Brain microvascular endothelial cell (primary cell): ENCODE measurements at regions not wholly inside any gene's neighbourhood (a gene's known extent, or its start where the extent isn't known, plus 50 kb on each side); places are given as distances from the start of the nearest gene placed in this dataset.
"Not testable (repeated sequence)": the region's sequence is repeated elsewhere in the genome, so short reads cannot be mapped to it uniquely, and the experiment has no call there.

Experiments used
- DNase-seq: peaks from one replicate; pipeline ENCODE4 v3.0.0-alpha.2; 2020
- H3K27ac ChIP-seq: fragments of 250-450 bp; sonication (Bioruptor Pico); 2 replicates; pipeline ENCODE4 v1.5.1; 2020; ENCODE audit warnings: mild to moderate bottlenecking, moderate library complexity
- H3K27me3 ChIP-seq: fragments of 250-450 bp; sonication (Bioruptor Pico); replicated peaks from 2 replicates; pipeline ENCODE4 v1.5.1; 2020; ENCODE audit warnings: mild to moderate bottlenecking
- H3K36me3 ChIP-seq: fragments of 250-450 bp; sonication (Bioruptor Pico); replicated peaks from 2 replicates; pipeline ENCODE4 v1.5.1; 2020; ENCODE audit warnings: mild to moderate bottlenecking
- H3K4me3 ChIP-seq: 2 replicates; pipeline ENCODE4 v1.5.1; 2011; ENCODE audit warnings: low read depth, mild to moderate bottlenecking, control low read depth, low read length, moderate library complexity
- CTCF ChIP-seq: IDR thresholded peaks from 2 replicates; pipeline ENCODE4 v1.5.1; 2011; ENCODE audit warnings: low read depth, mild to moderate bottlenecking, moderate library complexity, low read length, control low read depth, inconsistent platforms; ENCODE audit errors: missing control alignments
- in situ Hi-C: cut with HindIII; loops from 2 replicates; pipeline ENCODE4 v1.10.0; 2017; ENCODE audit warnings: low sequenced_read_pairs, low pct_ligation_motif_present

DNA sequence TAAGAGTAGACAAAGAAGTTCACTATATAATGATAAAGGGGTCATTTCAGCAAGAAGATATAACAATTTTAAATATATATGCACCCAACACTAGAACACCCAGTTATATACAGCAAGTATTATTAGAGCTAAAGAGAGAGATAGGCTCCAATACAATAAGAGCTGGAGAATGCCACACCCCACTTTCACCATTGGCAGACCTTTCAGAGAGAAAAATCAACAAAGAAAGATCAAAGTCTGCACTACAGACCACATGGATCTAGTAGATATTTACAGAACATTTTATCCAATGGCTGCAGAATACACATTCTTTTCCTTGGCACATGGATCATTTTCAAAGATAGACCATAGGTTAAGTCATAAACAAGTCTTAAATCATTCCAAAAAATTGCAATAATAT is 479.7 kb upstream of the DIAPH2 start:
- H3K27ac ChIP-seq: no peak overlapping the region
- no peaks in the 10 kb centered on the region for H3K36me3 ChIP-seq
- DNase-seq: no peak
- no peaks in the 10 kb centered on the region for H3K27me3 ChIP-seq
- in situ Hi-C loops: no loop called here
- H3K4me3 ChIP-seq: no peak overlapping the region
- no peak for TF ChIP-seq CTCF

DNA sequence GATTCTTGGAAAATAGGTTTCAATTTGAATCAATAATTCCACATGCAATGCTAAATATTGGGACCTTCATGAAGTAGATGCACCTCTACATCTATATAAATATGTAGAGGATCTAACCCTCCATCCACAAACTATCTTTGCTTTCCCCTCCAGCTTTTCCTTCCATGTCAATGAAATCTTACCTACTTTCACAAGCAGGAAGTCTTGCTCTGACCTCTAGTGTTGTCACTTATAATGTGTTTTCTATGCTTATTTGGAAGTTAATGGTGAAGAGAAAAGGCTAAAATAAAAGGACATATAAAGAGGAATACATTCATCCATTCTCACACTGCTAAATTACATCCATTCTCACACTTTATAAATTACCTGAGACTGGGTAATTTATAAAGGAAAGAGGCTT is 472.7 kb upstream of the DIAPH2 start:
- in situ Hi-C loops: no loop called here
- no peak overlapping the region for H3K4me3 ChIP-seq
- no peaks in the 10 kb centered on the region for H3K27me3 ChIP-seq
- no peak for DNase-seq
- no peak for TF ChIP-seq CTCF
- no peaks in the 10 kb centered on the region for H3K36me3 ChIP-seq
- H3K27ac ChIP-seq: no peak overlapping the region

GRCh38 chrX:96214681-96215080 is 470.0 kb upstream of the DIAPH2 start:
- H3K4me3 ChIP-seq, H3K27me3 ChIP-seq, in situ Hi-C loops, H3K36me3 ChIP-seq, DNase-seq, H3K27ac ChIP-seq: not testable (repeated sequence)

DNA sequence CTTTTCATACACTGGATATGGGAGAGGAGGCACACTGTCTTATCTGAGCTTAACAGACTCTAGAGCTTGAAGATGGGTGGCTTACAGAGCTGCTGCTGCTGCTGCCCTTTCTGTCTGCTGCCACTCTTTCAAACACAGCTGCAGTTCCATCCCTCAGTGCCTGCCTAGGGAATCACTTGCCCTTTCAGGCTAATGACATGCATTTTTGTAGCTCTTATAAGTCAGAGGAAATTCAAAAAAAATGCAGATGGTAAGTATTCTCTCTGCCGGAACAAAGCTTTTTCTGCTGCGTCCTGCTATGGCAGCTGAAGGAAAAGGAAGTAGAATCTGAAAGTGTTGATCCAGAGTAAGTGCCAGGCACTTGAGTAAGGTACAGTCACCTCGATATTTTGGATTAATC is 460.4 kb upstream of the DIAPH2 start:
- H3K27me3 ChIP-seq: no peaks in the 10 kb centered on the region
- TF ChIP-seq CTCF: no peak
- no peak overlapping the region for H3K4me3 ChIP-seq
- no peak overlapping the region for H3K27ac ChIP-seq
- no peak for DNase-seq
- in situ Hi-C loops: no loop called here
- H3K36me3 ChIP-seq: no peaks in the 10 kb centered on the region

DNA sequence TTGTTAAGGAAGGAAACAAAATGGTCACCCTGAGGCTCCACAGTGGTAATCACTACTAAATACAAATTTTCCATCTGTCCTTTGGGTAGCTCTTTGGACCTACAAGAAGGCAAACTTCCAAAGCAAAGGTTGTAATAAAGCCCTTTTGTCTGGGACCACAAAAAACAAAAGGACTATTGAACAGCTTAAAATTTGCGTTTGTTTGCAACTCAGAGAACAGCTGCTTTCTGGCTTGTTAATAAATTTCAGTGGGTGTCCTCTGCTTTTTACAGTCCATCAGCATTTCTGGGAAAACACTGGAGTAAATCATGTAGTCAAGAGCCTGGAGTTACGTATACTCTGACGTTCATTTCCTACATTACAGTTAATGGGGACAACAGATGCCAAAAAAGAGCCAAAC is 439.7 kb upstream of the DIAPH2 start:
- Histone ChIP-seq H3K27ac (no peak overlapping the region), H3K27me3 (no peaks in the 10 kb centered on the region), H3K36me3 (no peaks in the 10 kb centered on the region), H3K4me3 (no peak overlapping the region)
- in situ Hi-C loops: no loop called here
- no peak for TF ChIP-seq CTCF
- no peak for DNase-seq

- in situ Hi-C loops: no loop called here
Observed at GRCh38 chrX:96246436-96246835, 438.2 kb upstream of the DIAPH2 start.

More at GRCh38 chrX:96246436-96246835, 438.2 kb upstream of the DIAPH2 start:
- no peak for DNase-seq
- Histone ChIP-seq H3K36me3 (no peaks in the 10 kb centered on the region), H3K27me3 (no peaks in the 10 kb centered on the region), H3K27ac (no peak overlapping the region), H3K4me3 (no peak overlapping the region)
- TF ChIP-seq CTCF: no peak
